Body of pancreas (tissue), 4 donors: ENCODE measurements at regions not wholly inside any gene's neighbourhood (a gene's known extent, or its start where the extent isn't known, plus 50 kb on each side); places are given as distances from the start of the nearest gene placed in this dataset.

Experiments
- ATAC-seq: fragments of 150-250 bp; one replicate; pipeline ENCODE4 v1.9.1; 2016
- DNase-seq, 4 donors: peaks; one replicate each; pipeline ENCODE4 v3.0.0-alpha.2; 2019
- H3K27ac ChIP-seq, 4 donors: fragments of 200-600 bp; sonication (generic); 1 replicate in 3 of 4; 2 replicates in 1 of 4; pipeline versions ENCODE4 v1.5.1 to v1.6.1; 2016 to 2019; ENCODE audit warnings: mild to moderate bottlenecking in 1 of 4, mixed read lengths in 1 of 4, moderate library complexity in 1 of 4
- H3K27me3 ChIP-seq, 2 donors: fragments of 200-600 bp; sonication (generic); one replicate each; pipeline ENCODE4 v1.6.0; 2016; ENCODE audit warnings: mild to moderate bottlenecking in 1 of 2
- H3K36me3 ChIP-seq, 2 donors: fragments of 200-600 bp; sonication (generic); replicated peaks in 1 of 2; 2 replicates each; pipeline ENCODE4 v1.5.1; 2016; ENCODE audit warnings: low read depth in 2 of 2; ENCODE audit not compliant: insufficient read depth in 1 of 2
- H3K4me1 ChIP-seq: fragments of 200-600 bp; sonication (generic); one replicate; pipeline ENCODE4 v1.6.0; 2016
- H3K4me3 ChIP-seq, 2 donors: fragments of 200-600 bp; sonication (generic); 1 replicate in 1 of 2; 2 replicates in 1 of 2; pipeline ENCODE4 v1.5.1; 2016 to 2019
- H3K9me3 ChIP-seq, 3 donors: fragments of 200-600 bp; sonication (generic); 1 replicate in 2 of 3; 2 replicates in 1 of 3; pipeline ENCODE4 v1.5.1; 2016
- POLR2A ChIP-seq, 3 donors: fragments of 450-650 bp; IDR thresholded peaks; one replicate each; pipeline ENCODE4 v1.6.1; 2016; ENCODE audit warnings: antibody characterized with exemption in 3 of 3, mild to moderate bottlenecking in 2 of 3
- WGBS, 2 donors: methylation state at CpG; one replicate each; pipeline ENCODE4 v1.1.5; 2017; 5-methylcytosine and 5-hydroxymethylcytosine counted together
- intact Hi-C: fragments of 100-400 bp; cut with DNase I; formaldehyde crosslinking; loops from one replicate; pipeline ENCODE4 v1.15.1; 2023
- TF ChIP-seq, protein P1 (sequence below), 7 experiments: fragments of 450-650 bp in 4 of 7; fragments of 200-600 bp in 3 of 7; sonication (generic) in 3 of 7; IDR thresholded peaks; one replicate each; pipeline ENCODE4 v1.5.1; 2016 to 2019; ENCODE audit warnings: antibody characterized with exemption in 7 of 7

- DNase-seq = peak in 1 of 4 donors; percentile 2
- Histone ChIP-seq H3K4me3 (no peak overlapping the region), H3K36me3 (no peaks in the 10 kb centered on the region), H3K9me3 (no peaks in the 10 kb centered on the region), H3K27ac (no peak overlapping the region), H3K4me1 (no peaks in the 10 kb centered on the region), H3K27me3 (no peaks in the 10 kb centered on the region)
- ATAC-seq = no peak
- 49 to 55% methylated on average over 17 to 26 of the region's 27 CpGs for WGBS, 2 donors
- intact Hi-C loops = no loop called here
- TF ChIP-seq, protein P1, sequence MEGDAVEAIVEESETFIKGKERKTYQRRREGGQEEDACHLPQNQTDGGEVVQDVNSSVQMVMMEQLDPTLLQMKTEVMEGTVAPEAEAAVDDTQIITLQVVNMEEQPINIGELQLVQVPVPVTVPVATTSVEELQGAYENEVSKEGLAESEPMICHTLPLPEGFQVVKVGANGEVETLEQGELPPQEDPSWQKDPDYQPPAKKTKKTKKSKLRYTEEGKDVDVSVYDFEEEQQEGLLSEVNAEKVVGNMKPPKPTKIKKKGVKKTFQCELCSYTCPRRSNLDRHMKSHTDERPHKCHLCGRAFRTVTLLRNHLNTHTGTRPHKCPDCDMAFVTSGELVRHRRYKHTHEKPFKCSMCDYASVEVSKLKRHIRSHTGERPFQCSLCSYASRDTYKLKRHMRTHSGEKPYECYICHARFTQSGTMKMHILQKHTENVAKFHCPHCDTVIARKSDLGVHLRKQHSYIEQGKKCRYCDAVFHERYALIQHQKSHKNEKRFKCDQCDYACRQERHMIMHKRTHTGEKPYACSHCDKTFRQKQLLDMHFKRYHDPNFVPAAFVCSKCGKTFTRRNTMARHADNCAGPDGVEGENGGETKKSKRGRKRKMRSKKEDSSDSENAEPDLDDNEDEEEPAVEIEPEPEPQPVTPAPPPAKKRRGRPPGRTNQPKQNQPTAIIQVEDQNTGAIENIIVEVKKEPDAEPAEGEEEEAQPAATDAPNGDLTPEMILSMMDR (IDR thresholded peaks at IDR 0.05) = no peak
- TF ChIP-seq POLR2A (IDR thresholded peaks at IDR 0.05) = no peak
These were observed 456.2 kb downstream of the BRD1 start for GRCh38 chr22:49371325-49372110.

GRCh38 chr22:49370627-49371301, 456.9 kb downstream of the BRD1 start:
- WGBS, 2 donors = 60 to 69% methylated on average over 29 of the region's 29 CpGs
- Histone ChIP-seq H3K27me3 (no peaks in the 10 kb centered on the region), H3K27ac (no peak overlapping the region), H3K36me3 (no peaks in the 10 kb centered on the region), H3K4me1 (no peaks in the 10 kb centered on the region), H3K4me3 (no peak overlapping the region), H3K9me3 (no peaks in the 10 kb centered on the region)
- DNase-seq (peak in 1 of 4 donors; percentile 1), ATAC-seq (no peak)
- intact Hi-C loops = no loop called here
- TF ChIP-seq, protein P1 (IDR thresholded peaks at IDR 0.05) = no peak
- TF ChIP-seq POLR2A (IDR thresholded peaks at IDR 0.05) = no peak

- DNase-seq = no peak
- no peak for ATAC-seq
These were observed 457.7 kb downstream of the BRD1 start for GRCh38 chr22:49369726-49370626.

GRCh38 chr22:49368976-49369725, 458.5 kb downstream of the BRD1 start:
- intact Hi-C loops = no loop called here
- no peak overlapping the region for H3K27ac ChIP-seq
- no peaks in the 10 kb centered on the region for H3K9me3 ChIP-seq
- H3K4me3 ChIP-seq = no peak overlapping the region
- no peak for TF ChIP-seq POLR2A (IDR thresholded peaks at IDR 0.05)
- TF ChIP-seq, protein P1 (IDR thresholded peaks at IDR 0.05) = no peak
- no peaks in the 10 kb centered on the region for H3K36me3 ChIP-seq
- 47 to 49% methylated on average over 36 to 40 of the region's 41 CpGs for WGBS, 2 donors
- peak in 1 of 4 donors; percentile 5 for DNase-seq
- H3K27me3 ChIP-seq = no peaks in the 10 kb centered on the region
- no peaks in the 10 kb centered on the region for H3K4me1 ChIP-seq
- ATAC-seq = no peak

More at GRCh38 chr22:49369726-49370626, 457.7 kb downstream of the BRD1 start:
- TF ChIP-seq, protein P1 (IDR thresholded peaks at IDR 0.05) = no peak
- no peak for TF ChIP-seq POLR2A (IDR thresholded peaks at IDR 0.05)
- 48 to 54% methylated on average over 19 to 22 of the region's 22 CpGs for WGBS, 2 donors
- intact Hi-C loops = no loop called here
- no peaks in the 10 kb centered on the region for H3K36me3 ChIP-seq
- H3K4me3 ChIP-seq = no peak overlapping the region
- H3K27me3 ChIP-seq = no peaks in the 10 kb centered on the region
- no peak overlapping the region for H3K27ac ChIP-seq
- H3K9me3 ChIP-seq = no peaks in the 10 kb centered on the region
- no peaks in the 10 kb centered on the region for H3K4me1 ChIP-seq
